Fibroblast of the conjunctiva (primary cell): ENCODE measurements at regions not wholly inside any gene's neighbourhood (a gene's known extent, or its start where the extent isn't known, plus 50 kb on each side); places are given as distances from the start of the nearest gene placed in this dataset.

Experiments used
- DNase-seq: peaks from one replicate; pipeline ENCODE4 v3.0.0-alpha.2; 2010; ENCODE audit warnings: low read depth

DNA sequence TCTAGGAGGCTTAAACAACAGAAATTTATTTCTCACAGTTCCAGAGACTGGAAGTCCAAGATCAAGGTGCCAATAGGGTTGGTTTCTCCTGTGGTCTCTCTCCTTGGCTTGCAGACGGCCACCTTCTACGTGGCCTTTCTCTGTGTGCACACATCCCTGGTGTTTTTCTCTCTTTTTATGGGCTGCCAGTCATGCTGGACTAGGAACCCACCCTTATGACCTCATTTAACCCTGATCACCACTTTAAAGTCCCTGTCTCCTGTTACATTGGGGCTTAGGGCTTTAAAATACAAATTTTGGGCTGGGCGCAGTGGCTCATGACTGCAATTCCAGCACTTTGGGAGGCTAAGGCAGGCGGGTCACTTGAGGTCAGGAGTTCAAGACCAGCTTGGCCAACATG, 157.1 kb downstream of the TLE1 start:
- DNase-seq, result no peak

DNA sequence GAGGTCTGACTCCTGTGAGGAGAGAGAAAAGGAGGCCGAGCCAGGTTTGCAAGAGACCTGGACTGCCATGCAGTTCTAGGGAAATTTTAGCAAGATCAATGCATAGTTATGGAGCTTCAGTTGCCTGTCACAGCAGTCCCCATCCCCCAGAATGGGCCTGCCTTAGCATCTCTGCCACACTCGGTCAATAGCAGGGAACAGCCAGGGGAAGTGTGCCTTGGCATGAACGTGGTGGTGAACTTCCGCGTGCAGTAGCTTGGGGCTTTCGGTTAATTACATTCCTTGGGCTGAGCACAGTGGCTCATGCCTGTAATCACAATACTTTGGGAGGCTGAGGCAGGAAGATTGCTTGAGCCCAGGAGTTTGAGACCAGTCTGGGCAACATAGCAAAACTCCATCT, 157.8 kb downstream of the TLE1 start:
- no peak for DNase-seq

GRCh38 chr9:81530846-81531245, 158.5 kb downstream of the TLE1 start:
- no peak for DNase-seq

- no peak for DNase-seq
Observed at GRCh38 chr9:81530310-81530810, 159.0 kb downstream of the TLE1 start.

GRCh38 chr9:81529556-81530193, 159.7 kb downstream of the TLE1 start:
- DNase-seq, result no peak

DNA sequence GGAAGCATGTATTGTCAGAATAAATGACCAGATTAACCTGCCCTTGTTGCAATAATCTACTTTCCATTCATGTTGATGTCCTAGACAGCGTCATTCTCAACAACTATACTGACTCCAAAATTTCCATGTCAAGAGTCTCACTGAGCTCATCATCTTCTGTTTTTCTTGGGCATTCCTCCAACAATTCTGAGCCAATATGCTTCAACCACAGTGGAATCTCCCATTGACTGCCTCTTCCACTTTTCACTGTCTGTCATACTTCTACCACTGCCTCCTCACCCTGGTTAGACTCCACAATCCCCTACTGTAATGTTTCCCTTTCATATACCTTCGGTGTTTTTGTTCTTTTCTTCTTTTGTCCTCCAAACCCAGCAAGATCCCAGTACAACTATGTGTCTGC, 162.8 kb downstream of the TLE1 start:
- DNase-seq, result no peak

- peak; percentile 61 for DNase-seq
Observed at GRCh38 chr9:81522716-81523551, 166.4 kb downstream of the TLE1 start.

DNA sequence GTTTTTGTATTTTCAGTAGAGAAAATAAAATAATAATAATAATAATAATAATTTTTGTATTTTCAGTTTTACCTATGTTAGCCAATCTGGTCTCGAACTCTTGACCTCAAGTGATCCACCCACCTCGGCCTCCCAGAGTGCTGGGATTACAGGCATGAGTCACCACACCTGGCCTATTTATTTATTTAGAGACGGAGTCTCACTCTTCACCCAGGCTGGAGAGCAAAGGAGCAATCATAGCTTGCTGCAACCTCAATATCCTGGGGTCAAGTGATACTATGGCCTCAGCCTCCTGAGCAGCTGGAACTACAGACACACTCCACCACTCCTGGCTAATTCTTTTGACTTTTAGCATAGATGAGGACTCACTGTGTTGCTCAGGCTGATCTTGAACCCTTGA, 167.5 kb downstream of the TLE1 start:
- no peak for DNase-seq

DNA sequence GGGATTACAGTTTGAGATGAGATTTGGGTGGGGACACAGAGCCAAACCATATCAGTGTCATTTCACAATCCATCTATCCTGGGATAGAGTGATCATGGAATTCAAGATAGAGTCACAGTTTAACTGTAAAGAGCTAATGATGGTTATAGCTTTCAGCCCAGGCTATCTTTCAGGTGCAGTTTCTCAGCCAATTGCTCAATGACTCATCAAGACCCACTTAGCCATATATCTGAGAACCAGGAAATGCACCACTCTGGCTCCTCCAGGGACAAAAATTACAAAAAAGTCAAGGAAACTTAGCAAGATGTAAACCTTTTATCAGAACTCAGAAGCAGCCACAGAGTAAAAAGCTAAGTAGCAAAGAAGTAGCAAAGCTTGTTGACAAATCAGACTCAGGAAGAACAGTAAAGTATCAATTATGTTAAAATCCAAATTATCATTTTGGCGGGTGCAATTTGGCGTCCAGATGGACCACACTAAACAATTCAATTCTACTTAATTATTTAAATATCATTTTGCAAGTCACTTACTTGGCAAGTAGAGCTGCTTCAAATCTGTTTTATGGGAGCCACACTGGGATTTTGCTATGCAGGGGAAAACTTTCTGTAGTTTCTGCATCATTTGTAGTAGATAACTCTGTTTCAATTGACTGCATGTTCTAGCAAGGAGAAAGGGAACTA, 169.4 kb downstream of the TLE1 start:
- no peak for DNase-seq

- no peak for DNase-seq
Observed at GRCh38 chr9:81517954-81518353, 171.4 kb downstream of the TLE1 start.

DNA sequence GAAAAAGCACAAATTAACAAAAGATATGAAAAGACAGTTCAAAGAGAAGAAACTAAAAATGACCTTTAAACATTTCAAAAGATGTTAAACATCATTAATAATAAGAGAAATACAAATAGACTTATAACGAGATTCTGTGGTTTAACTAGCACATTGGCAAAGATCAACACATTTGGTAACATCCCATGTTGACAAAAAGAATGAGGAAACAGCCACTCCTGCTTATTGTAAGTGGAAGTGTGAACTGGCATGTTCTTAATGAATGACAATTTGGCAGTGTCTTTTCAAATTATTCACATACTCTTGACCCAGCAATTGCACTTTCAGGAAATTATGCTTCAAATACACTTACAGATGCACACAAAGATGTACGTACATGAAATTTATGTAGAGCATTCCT, 176.3 kb downstream of the TLE1 start:
- DNase-seq, result no peak

DNA sequence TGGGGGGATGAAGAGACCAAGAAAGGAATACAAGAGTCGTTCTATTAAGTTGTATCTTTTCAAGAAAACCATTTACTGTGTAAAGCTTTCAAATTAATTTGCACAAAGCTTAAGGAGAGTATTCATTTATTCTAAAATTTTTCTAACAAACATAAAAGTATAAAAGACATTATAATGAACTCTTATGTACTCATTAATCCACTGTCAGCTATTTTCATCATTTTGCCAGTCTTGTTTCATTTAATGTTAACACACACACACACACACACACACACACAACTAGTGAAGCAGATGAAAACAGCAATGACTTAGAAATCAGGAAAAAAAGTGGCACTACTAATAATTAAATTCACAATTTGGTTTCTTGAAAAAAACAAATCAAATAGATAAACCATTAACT, 176.7 kb downstream of the TLE1 start:
- DNase-seq, result no peak

DNA sequence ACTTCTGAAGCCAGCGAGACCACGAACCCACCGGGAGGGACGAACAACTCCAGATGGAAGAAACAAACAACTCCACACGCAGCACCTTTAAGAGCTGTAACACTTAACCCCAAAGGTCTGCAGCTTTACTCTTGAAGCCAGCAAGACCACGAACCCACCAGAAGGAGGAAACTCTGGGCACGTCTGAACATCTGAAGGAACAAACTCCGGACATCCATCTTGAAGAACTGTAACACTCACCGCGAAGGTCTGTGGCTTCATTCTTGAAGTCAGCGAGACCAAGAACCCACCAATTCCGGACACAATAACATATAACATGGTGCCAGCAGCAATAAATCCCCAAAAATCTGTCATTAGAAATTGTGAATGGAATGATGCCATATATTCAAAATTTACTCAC, 180.9 kb downstream of the TLE1 start:
- no peak for DNase-seq

DNA sequence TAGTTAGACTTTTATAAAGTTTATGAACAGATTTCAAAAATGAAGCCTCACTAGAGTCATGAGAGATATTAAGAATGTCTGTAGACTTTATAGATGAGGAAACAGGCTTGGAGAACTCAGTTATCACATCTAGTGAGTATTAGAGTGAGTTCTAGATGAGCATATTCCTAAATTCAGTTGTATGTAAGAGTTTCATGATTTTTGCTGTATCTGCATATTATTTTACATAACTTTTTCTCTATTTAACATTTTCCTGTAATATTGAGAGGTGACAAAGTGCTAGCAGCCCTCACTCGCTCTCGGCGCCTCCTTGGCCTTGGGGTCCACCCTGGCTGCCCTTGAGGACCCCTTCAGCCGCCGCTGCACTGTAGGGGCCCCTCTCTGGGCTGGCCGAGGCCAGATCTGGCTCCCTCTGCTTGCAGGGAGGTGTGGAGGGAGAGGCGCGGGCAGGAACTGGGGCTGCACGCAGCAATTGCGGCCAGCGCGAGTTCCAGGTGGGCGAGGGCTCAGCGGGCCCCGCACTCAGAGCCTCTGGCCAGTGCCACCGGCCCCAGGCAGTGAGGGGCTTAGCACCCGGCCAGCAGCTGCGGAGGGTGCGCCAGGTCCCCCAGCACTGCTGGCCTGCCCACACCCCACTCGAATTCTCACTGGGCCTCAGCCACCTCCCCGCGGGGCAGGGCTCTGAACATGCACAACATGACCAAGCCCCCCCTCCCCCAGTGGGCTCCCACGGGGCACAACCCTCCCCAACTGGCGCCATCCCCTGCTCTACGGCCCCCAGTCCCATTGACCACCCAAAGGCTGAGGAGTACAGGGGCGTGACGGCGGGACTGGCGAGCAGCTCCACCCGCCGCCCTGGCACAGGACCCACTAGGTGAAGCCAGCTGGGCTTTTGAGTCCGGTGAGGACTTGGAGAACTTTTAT, 182.1 kb downstream of the TLE1 start:
- no peak for DNase-seq

- DNase-seq, result no peak
Observed at GRCh38 chr9:81499594-81499993, 189.8 kb downstream of the TLE1 start.

DNA sequence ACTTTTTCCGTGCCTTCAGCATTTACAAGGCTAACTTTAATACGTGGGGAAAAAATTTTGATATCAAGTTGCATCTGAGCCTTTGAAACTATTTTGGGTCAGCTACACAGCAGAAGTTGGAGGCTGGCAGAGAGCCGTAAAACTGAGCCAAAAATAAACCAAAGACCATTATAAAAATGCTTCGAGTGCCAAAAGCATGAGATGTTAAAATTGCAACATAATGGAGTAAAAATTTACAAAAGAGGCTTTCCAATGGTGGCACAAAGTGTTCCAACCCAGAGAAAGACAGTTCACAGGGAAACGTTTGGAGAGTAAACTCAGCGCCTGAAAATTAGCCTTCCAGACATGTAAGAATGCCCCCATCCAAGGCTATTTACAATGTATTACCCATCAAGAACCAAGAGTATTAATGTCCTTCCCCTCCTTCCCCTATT, 190.3 kb downstream of the TLE1 start:
- peak; percentile 70 for DNase-seq

DNA sequence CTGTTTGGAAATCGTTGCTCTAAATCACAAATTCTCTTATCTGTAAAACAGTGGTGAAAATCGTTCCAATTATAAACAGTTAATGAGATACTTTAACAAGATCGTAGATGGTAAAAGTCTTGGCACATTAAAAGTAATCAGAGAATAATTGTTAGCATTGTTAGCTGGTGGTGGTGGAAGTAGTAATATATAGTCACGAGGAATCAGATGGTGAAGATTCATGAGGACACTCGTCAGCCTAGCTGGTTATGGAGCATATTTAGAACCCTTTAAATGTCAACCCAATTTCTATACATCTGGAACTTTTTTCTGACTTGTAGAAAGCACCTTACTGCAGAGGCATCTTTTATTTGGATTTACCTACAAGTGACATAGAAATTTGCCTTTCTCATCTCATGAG, 190.8 kb downstream of the TLE1 start:
- no peak for DNase-seq

- no peak for DNase-seq
Observed at GRCh38 chr9:81497091-81497490, 192.3 kb downstream of the TLE1 start.

- peak; percentile 79 for DNase-seq
Observed at GRCh38 chr9:81492710-81493447, 196.5 kb downstream of the TLE1 start.

- DNase-seq, result peak; percentile 43
Observed at GRCh38 chr9:81490605-81491331, 198.6 kb downstream of the TLE1 start.
